Ovary (tissue), 7 donors: ENCODE measurements at regions not wholly inside any gene's neighbourhood (a gene's known extent, or its start where the extent isn't known, plus 50 kb on each side); places are given as distances from the start of the nearest gene placed in this dataset.

Source experiments
- DNase-seq, 5 donors: peaks; one replicate each; pipeline ENCODE4 v3.0.0-alpha.2; 2019 to 2020
- H3K27ac ChIP-seq, 2 donors: fragments of 200-600 bp; one replicate each; pipeline versions ENCODE4 v1.5.1 to v1.8.0; 2019 to 2022
- H3K27me3 ChIP-seq: fragments of 200-600 bp; one replicate; pipeline ENCODE4 v1.8.0; 2022
- H3K36me3 ChIP-seq: fragments of 200-600 bp; sonication (generic); one replicate; pipeline ENCODE4 v1.5.1; 2019
- H3K4me1 ChIP-seq: one replicate; pipeline ENCODE4 v1.8.1; 2013; ENCODE audit warnings: mild to moderate bottlenecking, moderate library complexity; ENCODE audit not compliant: insufficient read depth
- H3K4me3 ChIP-seq: fragments of 200-600 bp; sonication (generic); one replicate; pipeline ENCODE4 v1.5.1; 2017
- H3K9me3 ChIP-seq, 2 donors: fragments of 200-600 bp in 1 of 2; sonication (generic) in 1 of 2; one replicate each; pipeline versions ENCODE4 v1.5.1 to v1.8.1; 2013 to 2019; ENCODE audit warnings: mild to moderate bottlenecking in 1 of 2, moderate library complexity in 1 of 2
- EP300 ChIP-seq: sonication (generic); formaldehyde crosslinking; IDR thresholded peaks from one replicate; pipeline ENCODE4 v1.6.1; 2017; ENCODE audit warnings: antibody characterized with exemption
- POLR2A ChIP-seq: fragments of 450-650 bp; IDR thresholded peaks from one replicate; pipeline ENCODE4 v1.6.1; 2017; ENCODE audit warnings: antibody characterized with exemption, mild to moderate bottlenecking, moderate library complexity
- WGBS, 3 donors: extraction: QIAGEN DNeasy Blood & Tissue Kit in 1 of 3; methylation state at CpG; one replicate each; pipeline versions ENCODE4 v1.1.5 to v1.1.7; 2013 to 2017; 5-methylcytosine and 5-hydroxymethylcytosine counted together
- intact Hi-C, 4 donors: fragments of 100-400 bp; cut with DNase I; formaldehyde crosslinking; loops; one replicate each; pipeline versions ENCODE4 v1.11.0 to v1.15.1; 2022 to 2023
- TF ChIP-seq, protein P1 (sequence below), 3 donors: fragments of 450-650 bp in 2 of 3; fragments of 200-600 bp in 1 of 3; IDR thresholded peaks; one replicate each; pipeline versions ENCODE4 v1.5.1 to v1.8.0; 2016 to 2022; ENCODE audit warnings: antibody characterized with exemption in 3 of 3, mild to moderate bottlenecking in 1 of 3
- donor health status: DM: no; HTN: no; CAD: no; lungs with moderate emphysema.
- donor health status: DM: no; HTN: no; CAD: no.
- donor health status: Bipolar disorder and iron deficiency.
- donor health status: DM: no; HTN: no; CAD: no.
- donor health status: DM: yes; HTN: yes; CAD: no.

DNA sequence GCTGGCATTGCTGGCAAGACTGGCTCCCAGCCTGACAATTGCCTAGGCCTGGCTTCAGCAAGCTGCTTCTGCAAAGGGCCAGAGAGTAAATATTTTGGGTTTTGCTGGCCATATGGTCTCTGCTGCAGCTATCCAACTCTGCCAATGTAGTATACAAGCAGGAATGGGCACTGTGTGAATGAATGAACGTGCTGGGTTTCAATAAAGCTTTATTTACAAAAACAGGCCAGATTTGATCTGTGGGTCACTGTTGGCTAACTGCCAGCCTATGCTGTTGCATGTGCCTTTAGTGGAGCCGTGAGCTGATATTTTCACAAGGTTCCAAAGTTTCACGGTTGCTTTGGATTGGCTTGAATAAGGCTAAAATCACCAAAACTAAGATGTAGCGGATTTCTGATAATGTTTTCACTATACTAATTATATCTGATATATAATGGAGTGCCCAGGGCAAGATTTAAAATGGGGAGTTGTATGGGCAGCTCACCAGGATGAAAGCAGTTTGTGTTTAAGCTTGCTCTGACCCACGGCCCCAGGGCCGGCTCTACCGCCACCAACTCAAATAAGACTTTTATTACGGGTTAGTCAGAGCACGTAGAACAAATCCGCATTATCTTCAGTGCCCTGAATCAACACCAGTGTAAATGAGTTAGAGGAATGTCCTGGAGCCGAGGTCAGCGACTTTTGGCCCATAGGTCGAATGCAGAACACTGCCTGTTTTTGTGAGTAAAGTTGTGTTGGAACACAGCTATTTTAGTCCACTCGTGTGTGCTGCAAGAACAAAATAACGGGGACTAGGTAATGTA, 98.6 kb upstream of the DAP start:
- Histone ChIP-seq H3K36me3 (no peaks in the 10 kb centered on the region), H3K9me3 (no peaks in the 10 kb centered on the region), H3K27me3 (no peaks in the 10 kb centered on the region), H3K27ac (no peak overlapping the region), H3K4me3 (no peak overlapping the region), H3K4me1 (peaks cover 2% of the 10 kb centered on the region)
- DNase-seq, result no peak
- intact Hi-C loops, result no loop called here
- WGBS, 3 donors, result 90 to 95% (median 92%) methylated on average over 15 of the region's 15 CpGs
- TF ChIP-seq, protein P1, sequence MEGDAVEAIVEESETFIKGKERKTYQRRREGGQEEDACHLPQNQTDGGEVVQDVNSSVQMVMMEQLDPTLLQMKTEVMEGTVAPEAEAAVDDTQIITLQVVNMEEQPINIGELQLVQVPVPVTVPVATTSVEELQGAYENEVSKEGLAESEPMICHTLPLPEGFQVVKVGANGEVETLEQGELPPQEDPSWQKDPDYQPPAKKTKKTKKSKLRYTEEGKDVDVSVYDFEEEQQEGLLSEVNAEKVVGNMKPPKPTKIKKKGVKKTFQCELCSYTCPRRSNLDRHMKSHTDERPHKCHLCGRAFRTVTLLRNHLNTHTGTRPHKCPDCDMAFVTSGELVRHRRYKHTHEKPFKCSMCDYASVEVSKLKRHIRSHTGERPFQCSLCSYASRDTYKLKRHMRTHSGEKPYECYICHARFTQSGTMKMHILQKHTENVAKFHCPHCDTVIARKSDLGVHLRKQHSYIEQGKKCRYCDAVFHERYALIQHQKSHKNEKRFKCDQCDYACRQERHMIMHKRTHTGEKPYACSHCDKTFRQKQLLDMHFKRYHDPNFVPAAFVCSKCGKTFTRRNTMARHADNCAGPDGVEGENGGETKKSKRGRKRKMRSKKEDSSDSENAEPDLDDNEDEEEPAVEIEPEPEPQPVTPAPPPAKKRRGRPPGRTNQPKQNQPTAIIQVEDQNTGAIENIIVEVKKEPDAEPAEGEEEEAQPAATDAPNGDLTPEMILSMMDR (IDR thresholded peaks at IDR 0.05), result no peak
- TF ChIP-seq POLR2A (no peak), EP300 (no peak)

DNA sequence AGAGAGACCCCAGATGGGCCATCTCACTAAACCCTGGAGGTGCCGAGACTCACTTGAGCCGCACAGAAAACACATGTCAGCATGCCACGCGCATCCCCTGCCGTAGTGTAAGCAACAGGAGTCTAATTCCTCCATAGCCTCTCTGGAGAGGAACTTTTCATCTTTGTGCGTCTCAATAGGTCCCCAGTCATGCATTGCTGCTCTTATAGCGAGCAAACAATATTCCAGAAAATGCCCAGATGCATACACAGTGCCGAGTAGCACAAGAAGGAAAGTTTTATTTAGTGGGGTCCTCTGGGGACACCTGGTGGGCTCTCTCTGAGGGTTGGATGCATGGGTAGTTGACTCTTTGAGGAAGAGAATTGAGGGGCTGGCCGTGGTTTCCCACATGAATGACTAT, 97.9 kb upstream of the DAP start:
- no peaks in the 10 kb centered on the region for H3K36me3 ChIP-seq
- 79 to 88% (median 83%) methylated on average over 9 of the region's 9 CpGs for WGBS, 3 donors
- intact Hi-C loops, result no loop called here
- peaks cover 2% of the 10 kb centered on the region for H3K4me1 ChIP-seq
- DNase-seq, result no peak
- no peak overlapping the region for H3K4me3 ChIP-seq
- no peaks in the 10 kb centered on the region for H3K9me3 ChIP-seq
- TF ChIP-seq EP300, result no peak
- TF ChIP-seq, protein P1 (IDR thresholded peaks at IDR 0.05), result no peak
- no peak for TF ChIP-seq POLR2A
- no peaks in the 10 kb centered on the region for H3K27me3 ChIP-seq
- H3K27ac ChIP-seq, result no peak overlapping the region

DNA sequence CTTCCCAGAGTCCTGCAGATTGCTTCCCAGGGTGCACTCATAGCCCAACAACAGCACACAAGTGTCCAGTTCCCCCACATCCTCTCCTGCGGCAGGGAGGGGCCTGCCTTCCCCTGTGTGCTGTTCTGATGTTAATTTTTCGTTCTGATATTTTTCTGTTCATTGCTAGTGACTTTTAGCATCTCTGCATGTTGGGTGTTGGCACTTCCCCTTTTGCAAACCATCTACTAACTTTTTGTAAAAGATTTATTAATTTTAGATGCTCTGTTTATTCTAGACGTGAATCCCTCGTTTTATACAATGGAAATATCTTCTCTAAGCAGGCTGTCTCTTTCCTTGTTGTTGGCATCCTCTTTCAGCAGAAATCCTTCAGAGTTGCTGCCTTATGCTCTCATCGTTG, 97.3 kb upstream of the DAP start:
- TF ChIP-seq POLR2A (no peak), EP300 (no peak)
- TF ChIP-seq, protein P1 (IDR thresholded peaks at IDR 0.05), result no peak
- no peak for DNase-seq
- H3K36me3 ChIP-seq, result no peaks in the 10 kb centered on the region
- 55 to 68% (median 64%) methylated on average over 5 of the region's 5 CpGs for WGBS, 3 donors
- intact Hi-C loops, result no loop called here
- H3K4me3 ChIP-seq, result no peak overlapping the region
- H3K27ac ChIP-seq, result no peak overlapping the region
- H3K27me3 ChIP-seq, result no peaks in the 10 kb centered on the region
- peaks cover 2% of the 10 kb centered on the region for H3K4me1 ChIP-seq
- H3K9me3 ChIP-seq, result no peaks in the 10 kb centered on the region

DNA sequence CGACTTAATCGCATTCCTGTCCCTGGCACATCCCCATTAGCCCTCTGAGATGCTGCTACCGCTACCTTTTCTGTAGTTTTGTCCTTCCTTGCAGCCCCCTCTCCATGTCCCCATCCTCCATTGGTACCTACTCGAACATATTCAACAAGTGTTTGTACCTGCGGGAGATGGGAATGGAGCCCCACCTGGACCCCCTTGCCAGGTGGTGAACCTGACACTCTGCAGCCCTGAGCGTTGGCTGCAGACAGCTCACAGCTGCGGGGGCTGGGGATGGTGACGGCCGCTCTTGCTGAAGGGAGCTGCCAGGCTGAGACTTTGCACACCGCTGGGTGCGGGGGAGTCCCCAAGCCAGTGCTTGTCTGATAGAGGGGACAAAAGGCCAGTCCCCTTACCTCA, 96.3 kb upstream of the DAP start:
- no peak overlapping the region for H3K4me3 ChIP-seq
- WGBS, 3 donors, result 29 to 38% (median 30%) methylated on average over 10 to 11 of the region's 11 CpGs
- no peak for DNase-seq

More for the DNA sequence above, 96.3 kb upstream of the DAP start:
- no peaks in the 10 kb centered on the region for H3K9me3 ChIP-seq
- H3K36me3 ChIP-seq, result no peaks in the 10 kb centered on the region
- H3K4me1 ChIP-seq, result peaks cover 2% of the 10 kb centered on the region
- TF ChIP-seq, protein P1 (IDR thresholded peaks at IDR 0.05), result no peak
- no peak for TF ChIP-seq POLR2A
- no peak for TF ChIP-seq EP300
- intact Hi-C loops, result no loop called here
- H3K27ac ChIP-seq, result no peak overlapping the region
- H3K27me3 ChIP-seq, result no peaks in the 10 kb centered on the region
